SKM-1 treated with dmso at 0.1 percent for 144 hours (cell line): ENCODE measurements at regions not wholly inside any gene's neighbourhood (a gene's known extent, or its start where the extent isn't known, plus 50 kb on each side); places are given as distances from the start of the nearest gene placed in this dataset.
"Not testable (repeated sequence)": the region's sequence is repeated elsewhere in the genome, so short reads cannot be mapped to it uniquely, and the experiment has no call there.

Experiments used
- DNase-seq: peaks from one replicate; lab custom pipeline; 2025; ENCODE audit not compliant: unreplicated experiment; lab: John Stamatoyannopoulos, UW

GRCh38 chr18:10332452-10332851 lies 122.0 kb upstream of the APCDD1 start:
- no peak for DNase-seq

- DNase-seq: no peak
Measured at GRCh38 chr18:10336749-10337350, 117.6 kb upstream of the APCDD1 start.

GRCh38 chr18:10340821-10341220 lies 113.6 kb upstream of the APCDD1 start:
- DNase-seq: no peak

- DNase-seq: no peak
Measured at GRCh38 chr18:10343778-10344177, 110.7 kb upstream of the APCDD1 start.

- no peak for DNase-seq
Measured at GRCh38 chr18:10346749-10347415, 107.6 kb upstream of the APCDD1 start.

DNA sequence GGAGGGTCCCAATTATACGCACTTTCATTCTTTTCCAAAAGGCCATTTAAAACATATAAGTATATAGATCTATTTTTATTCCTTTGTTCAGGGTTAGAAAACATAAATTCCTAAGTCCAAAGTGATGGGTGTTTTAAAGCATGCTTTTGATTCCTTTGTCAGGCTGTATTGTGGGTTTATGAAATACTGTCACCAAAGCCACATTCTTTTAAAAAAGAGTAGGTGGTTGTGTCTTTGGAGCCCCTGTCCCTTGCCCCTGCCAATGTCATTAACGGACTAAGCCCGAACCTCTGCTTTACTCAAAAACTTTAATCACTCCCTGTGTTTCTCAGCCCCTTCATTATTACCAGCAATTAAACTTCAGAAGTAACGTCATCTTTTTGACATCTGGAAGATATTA lies 104.9 kb upstream of the APCDD1 start:
- DNase-seq: no peak

GRCh38 chr18:10350661-10351060 lies 103.8 kb upstream of the APCDD1 start:
- no peak for DNase-seq

DNA sequence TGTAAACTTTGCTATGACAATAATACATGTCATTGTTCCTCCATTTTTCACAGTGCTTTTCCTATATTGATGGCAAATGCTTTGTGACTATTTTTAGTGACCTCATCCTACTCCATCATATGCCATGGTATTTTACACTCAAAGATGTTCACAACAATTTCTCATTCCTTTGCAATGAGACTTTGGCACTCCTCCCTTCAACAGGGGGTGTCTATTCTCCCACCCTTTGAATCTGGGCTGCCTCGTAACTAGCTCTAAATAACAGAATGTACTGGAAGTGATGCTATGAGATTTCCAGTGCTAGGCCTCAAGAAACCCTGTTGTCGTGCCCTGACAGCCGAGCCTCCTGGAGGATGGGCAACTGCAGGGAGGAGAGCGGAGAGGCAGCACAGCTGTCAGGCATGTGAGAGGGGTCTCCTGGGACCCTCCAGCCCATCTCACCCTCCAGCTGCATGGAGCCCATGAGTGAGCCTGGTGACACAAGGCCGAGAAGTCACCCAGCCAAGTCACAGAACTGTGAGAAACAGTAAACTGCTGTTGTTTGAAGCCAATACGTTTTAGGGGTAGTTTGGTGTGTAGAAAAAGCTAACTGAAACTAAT lies 103.1 kb upstream of the APCDD1 start:
- no peak for DNase-seq

DNA sequence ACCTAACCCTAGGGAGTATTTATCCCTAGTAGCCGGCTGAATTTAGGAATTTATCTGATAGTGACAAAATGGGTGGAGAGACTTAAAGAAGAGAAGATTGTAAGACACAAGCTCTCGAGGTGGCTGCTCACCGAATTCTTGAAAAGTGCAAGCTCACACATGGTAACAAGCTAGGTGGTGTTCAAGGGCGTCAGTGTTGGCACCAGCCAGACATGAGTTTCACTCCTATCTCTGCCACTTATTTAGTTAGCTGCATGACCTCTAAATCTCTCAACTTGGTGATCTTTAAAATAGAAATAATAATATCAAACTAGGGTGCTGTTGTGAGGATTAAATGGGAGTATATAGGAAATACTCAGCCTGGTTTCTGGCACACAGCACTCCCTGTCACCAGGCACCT lies 102.6 kb upstream of the APCDD1 start:
- DNase-seq: no peak

- DNase-seq: no peak
Measured at GRCh38 chr18:10352671-10353070, 101.8 kb upstream of the APCDD1 start.

DNA sequence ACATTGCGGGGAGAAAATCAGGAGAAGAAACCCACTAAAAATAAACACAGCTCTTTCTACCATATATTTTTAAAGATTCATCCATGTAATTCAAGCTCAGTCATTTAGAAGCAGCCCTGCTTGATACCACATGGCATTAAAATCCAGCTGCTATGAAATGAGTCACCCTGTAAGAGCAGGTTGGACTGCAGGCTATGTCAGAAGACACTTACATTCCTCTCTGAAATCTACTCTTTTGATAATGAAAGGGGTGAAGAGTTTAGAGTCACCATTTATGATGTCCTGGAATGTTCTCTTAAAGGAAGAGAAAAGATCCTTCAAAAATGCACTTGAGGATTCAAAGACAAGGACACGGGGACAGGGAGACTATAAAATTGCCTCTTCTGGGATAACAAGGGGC lies 100.6 kb upstream of the APCDD1 start:
- DNase-seq: no peak

GRCh38 chr18:10354241-10354811 lies 100.1 kb upstream of the APCDD1 start:
- DNase-seq: no peak

- no peak for DNase-seq
Measured at GRCh38 chr18:10354890-10355289, 99.5 kb upstream of the APCDD1 start.

- DNase-seq: not testable (repeated sequence)
Measured at GRCh38 chr18:10356999-10357398, 97.4 kb upstream of the APCDD1 start.

DNA sequence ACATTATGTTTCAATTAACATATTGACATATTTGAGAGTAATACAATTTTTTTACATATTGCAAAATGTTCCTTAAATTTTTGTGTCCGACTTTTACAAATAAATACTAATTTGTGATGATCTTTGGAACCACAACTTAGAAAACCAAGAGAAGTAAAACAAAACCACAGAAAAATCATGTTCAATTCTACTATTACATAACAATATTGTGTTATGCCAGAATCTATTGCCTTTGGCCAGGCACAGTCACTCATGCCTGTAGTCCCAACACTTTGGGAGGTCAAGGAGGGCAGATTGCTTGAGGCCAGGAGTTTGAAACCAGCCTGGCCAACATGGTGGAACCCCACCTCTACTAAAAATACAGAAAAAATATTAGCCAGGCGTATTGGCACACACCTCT lies 92.8 kb upstream of the APCDD1 start:
- DNase-seq: no peak

GRCh38 chr18:10365021-10365500 lies 89.4 kb upstream of the APCDD1 start:
- no peak for DNase-seq

DNA sequence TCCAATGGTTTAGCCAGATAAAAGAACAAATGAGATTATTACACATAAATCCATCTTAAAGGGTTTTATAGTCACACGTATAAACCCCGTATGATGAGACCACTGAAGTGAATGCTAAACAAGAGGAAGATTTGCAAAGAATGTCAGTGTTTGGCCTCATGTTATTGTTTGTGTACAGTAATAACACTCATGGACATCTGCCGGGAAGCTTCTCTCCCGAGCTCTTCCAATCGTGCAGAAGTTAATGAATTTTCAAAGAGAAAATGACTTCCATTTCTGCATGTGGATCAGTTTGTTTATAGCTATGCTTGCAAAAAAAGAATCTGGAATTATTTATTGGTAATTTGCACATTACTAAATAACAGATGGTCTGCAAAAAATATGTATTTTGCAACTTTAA lies 88.5 kb upstream of the APCDD1 start:
- DNase-seq: no peak

- no peak for DNase-seq
Measured at GRCh38 chr18:10367836-10368235, 86.6 kb upstream of the APCDD1 start.

- no peak for DNase-seq
Measured at GRCh38 chr18:10368456-10369453, 85.7 kb upstream of the APCDD1 start.

DNA sequence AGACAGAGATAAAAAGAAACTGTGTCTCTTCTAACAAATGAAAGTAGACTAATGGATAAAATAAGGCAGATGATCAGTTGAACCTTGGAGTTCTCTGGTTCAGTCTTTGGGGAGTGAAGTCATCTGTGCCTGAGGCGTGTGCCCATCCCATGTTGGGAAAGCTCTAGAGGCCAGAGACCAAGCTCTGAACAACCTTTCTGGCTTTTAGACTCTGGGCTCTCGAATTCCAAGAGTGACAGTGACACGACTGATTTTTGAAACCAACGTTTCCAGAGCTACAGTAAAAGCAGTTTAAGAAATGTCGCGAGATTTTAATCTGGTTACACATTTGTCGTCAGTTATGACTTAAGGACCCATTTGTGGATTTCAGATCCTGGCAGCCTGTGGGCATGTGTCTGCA lies 83.7 kb upstream of the APCDD1 start:
- no peak for DNase-seq

DNA sequence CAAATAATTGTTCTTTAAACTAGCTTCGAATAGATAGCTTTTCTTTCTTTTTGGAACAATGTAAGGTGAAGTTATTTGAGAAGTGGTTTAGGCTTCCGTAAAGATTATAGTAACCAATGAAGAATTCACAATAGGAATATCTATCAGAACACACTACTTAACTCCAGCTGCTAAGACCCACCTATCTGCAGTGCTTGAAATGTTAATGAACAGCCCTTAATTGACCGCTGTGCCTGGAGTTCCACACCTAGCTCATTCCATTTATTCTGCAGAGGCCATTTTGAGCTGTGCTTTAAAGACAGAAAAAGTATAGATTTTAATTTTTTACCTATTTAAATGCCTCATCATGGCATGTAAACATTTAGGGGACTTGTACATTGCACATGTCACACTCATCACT lies 83.3 kb upstream of the APCDD1 start:
- DNase-seq: no peak
